ENCODE measurements at regions not wholly inside any gene's neighbourhood (a gene's known extent, or its start where the extent isn't known, plus 50 kb on each side); places are given as distances from the start of the nearest gene placed in this dataset.
"Not testable (repeated sequence)": the region's sequence is repeated elsewhere in the genome, so short reads cannot be mapped to it uniquely, and the experiment has no call there.

- not testable (repeated sequence) for TF ChIP-seq CTCF (IDR thresholded peaks at IDR 0.05; ENCODE audit: low read depth, low read length); EZH2phosphoT487 (IDR thresholded peaks at IDR 0.05; ENCODE audit: low read depth)
Observed at GRCh38 chr6:169355001-169355400, 101.4 kb upstream of the THBS2 start.

Data from OCI-LY3 (cell line).